H1 (cell line): ENCODE measurements at regions not wholly inside any gene's neighbourhood (a gene's known extent, or its start where the extent isn't known, plus 50 kb on each side); places are given as distances from the start of the nearest gene placed in this dataset.

Experiments
- BACH1 ChIP-seq: IDR thresholded peaks from 2 replicates; pipeline ENCODE4 v1.6.1; 2012; ENCODE audit warnings: low read length, improper control_type of control experiment
- CEBPB ChIP-seq: IDR thresholded peaks from 2 replicates; pipeline ENCODE4 v1.6.1; 2012; ENCODE audit warnings: low read depth, low read length
- CHD1 ChIP-seq: IDR thresholded peaks from 2 replicates; pipeline ENCODE4 v1.6.1; 2012; ENCODE audit warnings: low read depth, low read length, improper control_type of control experiment
- EP300 ChIP-seq, 2 experiments: IDR thresholded peaks; 1 replicate in 1 of 2; 2 replicates in 1 of 2; pipeline ENCODE4 v1.6.1; 2011 to 2012; ENCODE audit warnings: low read depth in 2 of 2, low read length in 2 of 2, mild to moderate bottlenecking in 2 of 2, borderline replicate concordance in 1 of 2, inconsistent platforms in 1 of 2, moderate library complexity in 1 of 2
- KDM5A ChIP-seq: fragments of 200-600 bp; IDR thresholded peaks from 2 replicates; pipeline ENCODE4 v1.7.1; 2012; ENCODE audit warnings: mild to moderate bottlenecking, low read length, inconsistent platforms, mixed read lengths
- MAFK ChIP-seq: IDR thresholded peaks from 2 replicates; pipeline ENCODE4 v1.6.1; 2012; ENCODE audit warnings: low read depth, mild to moderate bottlenecking, improper control_type of control experiment, low read length
- POLR2A ChIP-seq, 2 experiments: IDR thresholded peaks; 1 replicate in 1 of 2; 2 replicates in 1 of 2; pipeline ENCODE4 v1.6.1; 2011; ENCODE audit warnings: low read depth in 2 of 2, low read length in 2 of 2, mild to moderate bottlenecking in 2 of 2; ENCODE audit errors: control extremely low read depth in 1 of 2
- POLR2AphosphoS5 ChIP-seq: IDR thresholded peaks from 2 replicates; pipeline ENCODE4 v1.6.1; 2011; ENCODE audit warnings: low read depth, low read length
- RNF2 ChIP-seq: fragments of 200-900, 300-1000 bp; sonication (generic); IDR thresholded peaks from 2 replicates; pipeline ENCODE4 v1.7.1; 2016; ENCODE audit warnings: borderline replicate concordance, low read depth, mild to moderate bottlenecking, antibody characterized with exemption, low read length; ENCODE audit not compliant: poor library complexity, severe bottlenecking; ENCODE audit errors: missing control alignments
- TAF1 ChIP-seq: IDR thresholded peaks from 2 replicates; pipeline ENCODE4 v1.6.1; 2011; ENCODE audit warnings: mild to moderate bottlenecking, low read depth, low read length
- TF ChIP-seq, protein P1 (sequence below), 3 experiments: IDR thresholded peaks; 1 replicate in 2 of 3; 2 replicates in 1 of 3; pipeline versions ENCODE4 v1.5.1 to v1.6.1; 2011; ENCODE audit warnings: low read length in 3 of 3, mild to moderate bottlenecking in 3 of 3, inconsistent platforms in 2 of 3, low read depth in 1 of 3, moderate library complexity in 1 of 3; ENCODE audit not compliant: insufficient read depth in 1 of 3; ENCODE audit errors: control extremely low read depth in 1 of 3
- TF ChIP-seq, protein P2 (sequence below): IDR thresholded peaks from 2 replicates; pipeline ENCODE4 v1.6.1; 2012; ENCODE audit warnings: inconsistent platforms

- no peak for TF ChIP-seq CHD1
- TF ChIP-seq BACH1, result no peak
- no peak for TF ChIP-seq MAFK
- no peak for TF ChIP-seq RNF2
- TF ChIP-seq POLR2A (IDR thresholded peaks at IDR 0.05; ENCODE audit: control extremely low read depth in 1 of 2, low read depth in 2 of 2, low read length in 2 of 2), result no peak
- no peak for TF ChIP-seq KDM5A
- no peak for TF ChIP-seq POLR2AphosphoS5
- TF ChIP-seq, protein P1, sequence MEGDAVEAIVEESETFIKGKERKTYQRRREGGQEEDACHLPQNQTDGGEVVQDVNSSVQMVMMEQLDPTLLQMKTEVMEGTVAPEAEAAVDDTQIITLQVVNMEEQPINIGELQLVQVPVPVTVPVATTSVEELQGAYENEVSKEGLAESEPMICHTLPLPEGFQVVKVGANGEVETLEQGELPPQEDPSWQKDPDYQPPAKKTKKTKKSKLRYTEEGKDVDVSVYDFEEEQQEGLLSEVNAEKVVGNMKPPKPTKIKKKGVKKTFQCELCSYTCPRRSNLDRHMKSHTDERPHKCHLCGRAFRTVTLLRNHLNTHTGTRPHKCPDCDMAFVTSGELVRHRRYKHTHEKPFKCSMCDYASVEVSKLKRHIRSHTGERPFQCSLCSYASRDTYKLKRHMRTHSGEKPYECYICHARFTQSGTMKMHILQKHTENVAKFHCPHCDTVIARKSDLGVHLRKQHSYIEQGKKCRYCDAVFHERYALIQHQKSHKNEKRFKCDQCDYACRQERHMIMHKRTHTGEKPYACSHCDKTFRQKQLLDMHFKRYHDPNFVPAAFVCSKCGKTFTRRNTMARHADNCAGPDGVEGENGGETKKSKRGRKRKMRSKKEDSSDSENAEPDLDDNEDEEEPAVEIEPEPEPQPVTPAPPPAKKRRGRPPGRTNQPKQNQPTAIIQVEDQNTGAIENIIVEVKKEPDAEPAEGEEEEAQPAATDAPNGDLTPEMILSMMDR (IDR thresholded peaks at IDR 0.05; ENCODE audit: control extremely low read depth in 1 of 3, insufficient read depth in 1 of 3, low read depth in 1 of 3, low read length in 3 of 3), result no peak
- TF ChIP-seq, protein P2, sequence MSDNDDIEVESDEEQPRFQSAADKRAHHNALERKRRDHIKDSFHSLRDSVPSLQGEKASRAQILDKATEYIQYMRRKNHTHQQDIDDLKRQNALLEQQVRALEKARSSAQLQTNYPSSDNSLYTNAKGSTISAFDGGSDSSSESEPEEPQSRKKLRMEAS, result no peak
- TF ChIP-seq EP300 (IDR thresholded peaks at IDR 0.05; ENCODE audit: borderline replicate concordance in 1 of 2, low read depth in 2 of 2, low read length in 2 of 2), result no peak
- no peak for TF ChIP-seq CEBPB
- no peak for TF ChIP-seq TAF1
Measured at GRCh38 chr7:153097511-153098201, 338.1 kb downstream of the ACTR3B start.
